Loucy (cell line): ENCODE measurements at regions not wholly inside any gene's neighbourhood (a gene's known extent, or its start where the extent isn't known, plus 50 kb on each side); places are given as distances from the start of the nearest gene placed in this dataset.
A peak's percentile ranks its signal among the peaks of the same experiment; 100 is the strongest.

ENCODE experiments used
- H2AFZ ChIP-seq: fragments of 200-600 bp; sonication (generic); 2 replicates; pipeline ENCODE4 v1.6.0; 2016; ENCODE audit warnings: antibody characterized with exemption, mild to moderate bottlenecking, low read length, moderate library complexity
- H3F3A ChIP-seq: fragments of 200-600 bp; 2 replicates; pipeline ENCODE4 v1.6.0; 2016; ENCODE audit warnings: antibody characterized with exemption, low read depth, mild to moderate bottlenecking
- H3K27me3 ChIP-seq: fragments of 200-600 bp; sonication (generic); 2 replicates; pipeline ENCODE4 v1.6.1; 2014; ENCODE audit warnings: low read length, mild to moderate bottlenecking; ENCODE audit not compliant: insufficient read depth, poor library complexity, severe bottlenecking
- H3K36me3 ChIP-seq: fragments of 200-600 bp; sonication (generic); 2 replicates; pipeline ENCODE4 v1.6.1; 2016; ENCODE audit warnings: low read length; ENCODE audit not compliant: insufficient read depth
- H3K4me1 ChIP-seq: fragments of 200-600 bp; sonication (generic); 2 replicates; pipeline ENCODE4 v1.5.1; 2014; ENCODE audit warnings: low read length, mild to moderate bottlenecking; ENCODE audit not compliant: insufficient read depth, poor library complexity, severe bottlenecking
- H3K4me2 ChIP-seq: fragments of 200-600 bp; sonication (generic); 2 replicates; pipeline ENCODE4 v1.6.0; 2014; ENCODE audit warnings: antibody characterized with exemption, low read length, low read depth, mild to moderate bottlenecking; ENCODE audit not compliant: poor library complexity, severe bottlenecking
- H3K4me3 ChIP-seq: fragments of 200-600 bp; sonication (generic); 2 replicates; pipeline ENCODE4 v1.5.1; 2014; ENCODE audit warnings: low read length, mild to moderate bottlenecking, mixed read lengths; ENCODE audit not compliant: poor library complexity, severe bottlenecking
- H3K79me2 ChIP-seq: fragments of 200-600 bp; sonication (generic); 2 replicates; pipeline ENCODE4 v1.6.1; 2014; ENCODE audit warnings: low read length; ENCODE audit not compliant: insufficient read depth
- H3K9ac ChIP-seq: fragments of 200-600 bp; sonication (generic); 2 replicates; pipeline ENCODE4 v1.6.0; 2014; ENCODE audit warnings: mild to moderate bottlenecking, low read depth, low read length, moderate library complexity; ENCODE audit not compliant: poor library complexity, severe bottlenecking
- H3K9me2 ChIP-seq: fragments of 200-600 bp; sonication (generic); replicated peaks from 2 replicates; pipeline ENCODE4 v1.6.1; 2016; ENCODE audit warnings: low read depth, low read length, mixed read lengths
- H3K9me3 ChIP-seq: fragments of 200-600 bp; sonication (generic); 2 replicates; pipeline ENCODE4 v1.6.1; 2014; ENCODE audit warnings: mild to moderate bottlenecking, antibody characterized with exemption, low read length, low read depth; ENCODE audit not compliant: insufficient read depth
- H4K20me1 ChIP-seq: fragments of 200-600 bp; sonication (generic); 2 replicates; pipeline ENCODE4 v1.6.0; 2014; ENCODE audit warnings: antibody characterized with exemption, low read length, mild to moderate bottlenecking; ENCODE audit not compliant: insufficient read depth, poor library complexity, severe bottlenecking
- CTCF ChIP-seq: fragments of 200-600 bp; sonication (generic); conservative IDR thresholded peaks from 2 replicates; pipeline ENCODE4 v1.5.1; 2014; ENCODE audit warnings: mild to moderate bottlenecking, antibody characterized with exemption, low read length
- EZH2phosphoT487 ChIP-seq: fragments of 200-600 bp; IDR thresholded peaks from 2 replicates; pipeline ENCODE4 v1.6.1; 2018; ENCODE audit warnings: antibody characterized with exemption, mild to moderate bottlenecking, moderate library complexity, borderline replicate concordance

- no peaks in the 10 kb centered on the region for H3K79me2 ChIP-seq
- TF ChIP-seq EZH2phosphoT487 (no peak), CTCF (peak; percentile 74)
- H3K9me2 ChIP-seq = no peaks in the 10 kb centered on the region
- H3K4me3 ChIP-seq = no peak overlapping the region
- H3K27me3 ChIP-seq = no peaks in the 10 kb centered on the region
- no peaks in the 10 kb centered on the region for H4K20me1 ChIP-seq
- H2AFZ ChIP-seq = 0 out of 2 replicates have a peak overlapping the region, but pooled peaks have one; percentile 23
- no peaks in the 10 kb centered on the region for H3F3A ChIP-seq
- H3K9me3 ChIP-seq = no peaks in the 10 kb centered on the region
- H3K9ac ChIP-seq = no peak overlapping the region
- H3K4me1 ChIP-seq = no peaks in the 10 kb centered on the region
- no peaks in the 10 kb centered on the region for H3K36me3 ChIP-seq
- H3K4me2 ChIP-seq = no peak overlapping the region
Observed at GRCh38 chr11:39374963-39375698, 2084.3 kb downstream of the LRRC4C start.

GRCh38 chr11:39367534-39367933, 2091.9 kb downstream of the LRRC4C start:
- TF ChIP-seq CTCF (no peak), EZH2phosphoT487 (no peak)
- no peaks in the 10 kb centered on the region for H3K9me3 ChIP-seq

GRCh38 chr11:39365809-39366436, 2093.5 kb downstream of the LRRC4C start:
- peak; percentile 39; the same call in 1 of the 2 replicates for TF ChIP-seq CTCF
- no peak for TF ChIP-seq EZH2phosphoT487

More at GRCh38 chr11:39367534-39367933, 2091.9 kb downstream of the LRRC4C start:
- H3K36me3 ChIP-seq = no peaks in the 10 kb centered on the region
- no peaks in the 10 kb centered on the region for H3F3A ChIP-seq
- H3K4me2 ChIP-seq = peak overlapping the region; percentile 32
- no peak overlapping the region for H3K4me3 ChIP-seq
- H3K27me3 ChIP-seq = no peaks in the 10 kb centered on the region
- no peaks in the 10 kb centered on the region for H3K9me2 ChIP-seq
- H4K20me1 ChIP-seq = no peaks in the 10 kb centered on the region
- no peaks in the 10 kb centered on the region for H3K79me2 ChIP-seq
- no peak overlapping the region for H3K9ac ChIP-seq
- H2AFZ ChIP-seq = no peak overlapping the region
- H3K4me1 ChIP-seq = peaks cover 10% of the 10 kb centered on the region

More at GRCh38 chr11:39365809-39366436, 2093.5 kb downstream of the LRRC4C start:
- H3K9me3 ChIP-seq = no peaks in the 10 kb centered on the region
- no peaks in the 10 kb centered on the region for H4K20me1 ChIP-seq
- no peaks in the 10 kb centered on the region for H3K79me2 ChIP-seq
- no peaks in the 10 kb centered on the region for H3K27me3 ChIP-seq
- H3K4me2 ChIP-seq = no peak overlapping the region
- peaks cover 10% of the 10 kb centered on the region for H3K4me1 ChIP-seq
- no peak overlapping the region for H3K9ac ChIP-seq
- no peaks in the 10 kb centered on the region for H3K9me2 ChIP-seq
- H2AFZ ChIP-seq = no peak overlapping the region
- no peaks in the 10 kb centered on the region for H3K36me3 ChIP-seq
- no peak overlapping the region for H3K4me3 ChIP-seq
- no peaks in the 10 kb centered on the region for H3F3A ChIP-seq
